ENCODE measurements at regions not wholly inside any gene's neighbourhood (a gene's known extent, or its start where the extent isn't known, plus 50 kb on each side); places are given as distances from the start of the nearest gene placed in this dataset.

DNA sequence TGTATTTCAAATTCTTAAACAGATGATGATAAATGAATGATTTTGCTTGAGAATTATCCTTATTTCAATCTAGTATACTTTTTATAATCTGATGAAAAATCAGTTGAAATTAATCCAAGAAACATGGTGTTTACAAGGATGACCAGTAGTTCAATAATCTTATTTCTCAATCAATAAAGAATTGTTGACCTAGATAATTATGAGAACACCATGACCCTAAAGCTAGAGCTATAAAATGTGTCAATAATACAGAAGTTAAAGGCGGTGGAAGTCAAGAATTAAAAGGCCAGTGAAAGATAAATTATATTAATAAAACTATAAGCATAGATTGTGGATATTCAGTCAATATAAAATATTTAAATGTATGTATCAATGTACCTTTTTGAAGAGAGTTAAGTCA is 667.4 kb upstream of the GCFC2 start:
- Histone ChIP-seq H3K79me2 (ENCODE audit: insufficient read depth, low read length) (no peaks in the 10 kb centered on the region), H2AFZ (ENCODE audit: insufficient read depth, low read depth, low read length, poor library complexity, severe bottlenecking) (no peak overlapping the region), H3K36me3 (replicated peaks in 1 of 2; ENCODE audit: control insufficient read depth in 1 of 2, insufficient read depth in 2 of 2, low read length in 2 of 2) (no peaks in the 10 kb centered on the region), H3K4me3 (replicated peaks in 1 of 3; ENCODE audit: low read depth in 2 of 3, low read length in 3 of 3) (no peak overlapping the region), H4K20me1 (ENCODE audit: insufficient read depth, low read length) (no peaks in the 10 kb centered on the region), H3K27me3 (ENCODE audit: control insufficient read depth in 2 of 2, insufficient read depth in 2 of 2, low read length in 2 of 2) (no peaks in the 10 kb centered on the region), H3K4me1 (ENCODE audit: control insufficient read depth in 1 of 2, insufficient read depth in 2 of 2, low read length in 2 of 2) (no peaks in the 10 kb centered on the region), H3K9ac (ENCODE audit: insufficient read depth, low read length, poor library complexity, severe bottlenecking) (no peak overlapping the region), H3K9me3 (replicated peaks in 1 of 2; ENCODE audit: control insufficient read depth in 1 of 2, insufficient read depth in 1 of 2, low read length in 2 of 2) (no peaks in the 10 kb centered on the region), H3K4me2 (replicated peaks; ENCODE audit: extremely low read depth, low read length, poor library complexity, severe bottlenecking) (no peak overlapping the region), H3K27ac (ENCODE audit: low read depth in 1 of 2, low read length in 2 of 2) (no peak overlapping the region)
- TF ChIP-seq, protein P1, sequence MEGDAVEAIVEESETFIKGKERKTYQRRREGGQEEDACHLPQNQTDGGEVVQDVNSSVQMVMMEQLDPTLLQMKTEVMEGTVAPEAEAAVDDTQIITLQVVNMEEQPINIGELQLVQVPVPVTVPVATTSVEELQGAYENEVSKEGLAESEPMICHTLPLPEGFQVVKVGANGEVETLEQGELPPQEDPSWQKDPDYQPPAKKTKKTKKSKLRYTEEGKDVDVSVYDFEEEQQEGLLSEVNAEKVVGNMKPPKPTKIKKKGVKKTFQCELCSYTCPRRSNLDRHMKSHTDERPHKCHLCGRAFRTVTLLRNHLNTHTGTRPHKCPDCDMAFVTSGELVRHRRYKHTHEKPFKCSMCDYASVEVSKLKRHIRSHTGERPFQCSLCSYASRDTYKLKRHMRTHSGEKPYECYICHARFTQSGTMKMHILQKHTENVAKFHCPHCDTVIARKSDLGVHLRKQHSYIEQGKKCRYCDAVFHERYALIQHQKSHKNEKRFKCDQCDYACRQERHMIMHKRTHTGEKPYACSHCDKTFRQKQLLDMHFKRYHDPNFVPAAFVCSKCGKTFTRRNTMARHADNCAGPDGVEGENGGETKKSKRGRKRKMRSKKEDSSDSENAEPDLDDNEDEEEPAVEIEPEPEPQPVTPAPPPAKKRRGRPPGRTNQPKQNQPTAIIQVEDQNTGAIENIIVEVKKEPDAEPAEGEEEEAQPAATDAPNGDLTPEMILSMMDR (IDR thresholded peaks at IDR 0.05), result no peak
- Mint-ChIP-seq H3K4me3 (no peak overlapping the region), H3K4me1 (no peaks in the 10 kb centered on the region), H3K27ac (no peak overlapping the region), H3K36me3 (no peaks in the 10 kb centered on the region), H3K27me3 (ENCODE audit: low read depth in 3 of 3) (no peaks in the 10 kb centered on the region), H3K9me3 (peaks cover 0 to 4% (median 0%) of the 10 kb centered on the region in 7 donors)
- intact Hi-C loops (cut with micrococcal nuclease), result no loop called here
- WGBS (ENCODE audit: insufficient coverage), result no CpG with 5 or more reads among the region's 1 CpG
- DNase-seq, result no peak

DNA sequence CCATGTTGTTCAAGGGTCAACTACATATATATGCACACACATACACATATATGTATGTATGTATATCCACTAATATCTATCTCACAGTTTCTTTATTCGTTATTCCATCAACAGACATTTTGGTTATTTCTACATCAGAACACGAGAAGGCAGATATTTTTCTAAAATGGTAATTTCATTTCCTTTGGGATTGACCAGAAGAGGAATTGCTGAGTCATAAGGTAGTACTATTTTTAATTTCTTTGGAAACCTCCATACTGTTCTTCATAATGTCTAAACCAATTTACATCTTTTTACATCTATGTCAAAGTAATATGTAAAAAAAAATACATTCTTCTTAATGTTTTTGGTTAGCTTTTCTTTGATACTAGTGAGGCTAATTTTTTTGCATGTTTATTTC is 630.7 kb upstream of the GCFC2 start:
- Histone ChIP-seq H3K36me3 (replicated peaks in 1 of 2; ENCODE audit: control insufficient read depth in 1 of 2, insufficient read depth in 2 of 2, low read length in 2 of 2) (no peaks in the 10 kb centered on the region), H3K4me2 (replicated peaks; ENCODE audit: extremely low read depth, low read length, poor library complexity, severe bottlenecking) (no peak overlapping the region), H3K27ac (ENCODE audit: low read depth in 1 of 2, low read length in 2 of 2) (no peak overlapping the region), H2AFZ (ENCODE audit: insufficient read depth, low read depth, low read length, poor library complexity, severe bottlenecking) (no peak overlapping the region), H3K9ac (ENCODE audit: insufficient read depth, low read length, poor library complexity, severe bottlenecking) (no peak overlapping the region), H3K9me3 (replicated peaks in 1 of 2; ENCODE audit: control insufficient read depth in 1 of 2, insufficient read depth in 1 of 2, low read length in 2 of 2) (peaks cover 0 to 22% of the 10 kb centered on the region in 2 donors), H4K20me1 (ENCODE audit: insufficient read depth, low read length) (no peaks in the 10 kb centered on the region), H3K27me3 (ENCODE audit: control insufficient read depth in 2 of 2, insufficient read depth in 2 of 2, low read length in 2 of 2) (no peaks in the 10 kb centered on the region), H3K79me2 (ENCODE audit: insufficient read depth, low read length) (no peaks in the 10 kb centered on the region), H3K4me1 (ENCODE audit: control insufficient read depth in 1 of 2, insufficient read depth in 2 of 2, low read length in 2 of 2) (no peaks in the 10 kb centered on the region), H3K4me3 (replicated peaks in 1 of 3; ENCODE audit: low read depth in 2 of 3, low read length in 3 of 3) (no peak overlapping the region)
- WGBS (ENCODE audit: insufficient coverage), result no CpG with 5 or more reads among the region's 2 CpGs
- TF ChIP-seq, protein P1 (IDR thresholded peaks at IDR 0.05), result no peak
- H3K4me3 Mint-ChIP-seq, result no peak overlapping the region
- intact Hi-C loops (cut with micrococcal nuclease), result no loop called here
- H3K9me3 Mint-ChIP-seq, result peaks cover 0 to 17% (median 11%) of the 10 kb centered on the region in 7 donors
- no peaks in the 10 kb centered on the region for H3K4me1 Mint-ChIP-seq
- H3K27ac Mint-ChIP-seq, result no peak overlapping the region
- H3K27me3 Mint-ChIP-seq (ENCODE audit: low read depth in 3 of 3), result no peaks in the 10 kb centered on the region
- no peaks in the 10 kb centered on the region for H3K36me3 Mint-ChIP-seq
- no peak for DNase-seq
